SKM-1 (cell line): ENCODE measurements at regions not wholly inside any gene's neighbourhood (a gene's known extent, or its start where the extent isn't known, plus 50 kb on each side); places are given as distances from the start of the nearest gene placed in this dataset.
"Not testable (repeated sequence)": the region's sequence is repeated elsewhere in the genome, so short reads cannot be mapped to it uniquely, and the experiment has no call there.

Experiments
- DNase-seq: peaks from one replicate; lab custom pipeline; 2025; ENCODE audit not compliant: unreplicated experiment; lab: John Stamatoyannopoulos, UW

GRCh38 chrX:114272096-114272686, 311.7 kb upstream of the HTR2C start:
- DNase-seq: peak; percentile 8

- DNase-seq: not testable (repeated sequence)
Measured at GRCh38 chrX:114270371-114270770, 313.5 kb upstream of the HTR2C start.

- no peak for DNase-seq
Measured at GRCh38 chrX:114268643-114269042, 315.2 kb upstream of the HTR2C start.

- DNase-seq: peak; percentile 11
Measured at GRCh38 chrX:114267142-114267541, 316.7 kb upstream of the HTR2C start.

GRCh38 chrX:114252186-114252585, 331.7 kb upstream of the HTR2C start:
- DNase-seq: no peak

- DNase-seq: no peak
Measured at GRCh38 chrX:114251575-114251974, 332.3 kb upstream of the HTR2C start.

GRCh38 chrX:114221445-114221844, 362.4 kb upstream of the HTR2C start:
- no peak for DNase-seq

GRCh38 chrX:114210879-114211278, 373.0 kb upstream of the HTR2C start:
- DNase-seq: no peak

GRCh38 chrX:114201622-114202021, 382.3 kb upstream of the HTR2C start:
- DNase-seq: no peak

- no peak for DNase-seq
Measured at GRCh38 chrX:114181195-114181594, 402.7 kb upstream of the HTR2C start.

GRCh38 chrX:114178126-114178525, 405.8 kb upstream of the HTR2C start:
- DNase-seq: no peak

GRCh38 chrX:114167276-114167675, 416.6 kb upstream of the HTR2C start:
- DNase-seq: not testable (repeated sequence)

GRCh38 chrX:114166601-114167000, 417.3 kb upstream of the HTR2C start:
- DNase-seq: no peak

GRCh38 chrX:114165537-114165936, 418.3 kb upstream of the HTR2C start:
- DNase-seq: no peak

GRCh38 chrX:114162068-114162735, 421.7 kb upstream of the HTR2C start:
- DNase-seq: no peak

GRCh38 chrX:114152801-114153200, 431.1 kb upstream of the HTR2C start:
- no peak for DNase-seq

GRCh38 chrX:114152130-114152529, 431.8 kb upstream of the HTR2C start:
- no peak for DNase-seq

- DNase-seq: no peak
Measured at GRCh38 chrX:114134465-114134864, 449.4 kb upstream of the HTR2C start.

- DNase-seq: no peak
Measured at GRCh38 chrX:114127411-114128025, 456.4 kb upstream of the HTR2C start.

GRCh38 chrX:114127005-114127404, 456.9 kb upstream of the HTR2C start:
- no peak for DNase-seq

GRCh38 chrX:114101081-114101480, 482.8 kb upstream of the HTR2C start:
- DNase-seq: no peak

- no peak for DNase-seq
Measured at GRCh38 chrX:114097866-114098265, 486.0 kb upstream of the HTR2C start.
